ENCODE measurements at regions not wholly inside any gene's neighbourhood (a gene's known extent, or its start where the extent isn't known, plus 50 kb on each side); places are given as distances from the start of the nearest gene placed in this dataset.
A peak's percentile ranks its signal among the peaks of the same experiment; 100 is the strongest.

DNA sequence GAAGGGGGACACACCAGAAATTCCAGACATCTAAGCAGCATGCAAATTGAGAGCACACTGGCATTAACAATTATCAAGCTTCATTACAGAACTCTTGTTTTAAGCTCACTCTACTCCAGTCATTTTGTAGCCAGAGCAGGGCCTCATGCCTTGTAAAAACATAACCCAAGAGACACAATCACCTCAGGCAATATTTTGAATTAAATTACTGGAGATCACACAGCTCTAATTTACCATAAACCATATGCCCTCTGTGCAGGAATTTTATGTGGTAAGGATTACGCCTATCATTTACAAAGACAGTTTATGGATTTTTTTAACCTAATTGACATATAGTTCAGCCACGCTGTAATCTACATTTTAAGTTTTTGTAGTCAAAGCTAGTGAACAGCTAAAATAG is 414.1 kb upstream of the DDI1 start:
- H3K9me3 ChIP-seq (ENCODE audit: control insufficient read depth, low read length), result no peaks in the 10 kb centered on the region
- H3K27ac ChIP-seq (ENCODE audit: low read depth, low read length, severe bottlenecking), result no peak overlapping the region
- no peaks in the 10 kb centered on the region for H3K36me3 ChIP-seq (ENCODE audit: control insufficient read depth, insufficient read depth, low read length)
- peaks cover 24% of the 10 kb centered on the region for H3K4me1 ChIP-seq (ENCODE audit: control insufficient read depth, insufficient read depth, low read length, poor library complexity, severe bottlenecking)
- H3K4me3 ChIP-seq (ENCODE audit: extremely low read depth, insufficient read depth, low read length, poor library complexity, severe bottlenecking), result no peak overlapping the region
- WGBS, 2 experiments (ENCODE audit: insufficient coverage in 2 of 2), result 100% methylated on average over 1 of the region's 2 CpGs; no CpG with 5 or more reads in 1 of the 2 experiments

DNA sequence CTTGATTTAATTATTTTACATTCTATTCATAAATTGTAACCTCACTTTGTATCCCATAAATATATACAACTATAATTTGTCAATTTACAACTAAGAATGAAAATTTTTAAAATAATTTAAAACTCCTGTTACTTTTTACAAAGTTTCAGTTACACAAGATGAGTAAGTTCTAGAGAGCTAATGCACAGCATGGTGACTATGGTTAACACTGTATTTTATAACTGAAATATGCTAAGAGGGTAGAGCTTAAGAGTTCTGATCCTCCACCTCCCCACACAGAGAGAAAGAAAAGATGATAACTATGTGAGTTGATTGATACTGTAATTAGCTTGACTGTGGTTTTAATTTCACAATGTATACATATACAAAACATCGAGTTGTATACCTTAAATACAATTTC is 412.5 kb upstream of the DDI1 start:
- H3K9me3 ChIP-seq (ENCODE audit: control insufficient read depth, low read length), result no peaks in the 10 kb centered on the region
- no CpG with 5 or more reads among the region's 1 CpG for WGBS, 2 experiments (ENCODE audit: insufficient coverage in 2 of 2)
- H3K4me1 ChIP-seq (ENCODE audit: control insufficient read depth, insufficient read depth, low read length, poor library complexity, severe bottlenecking), result peaks cover 24% of the 10 kb centered on the region
- H3K4me3 ChIP-seq (ENCODE audit: extremely low read depth, insufficient read depth, low read length, poor library complexity, severe bottlenecking), result no peak overlapping the region
- no peak overlapping the region for H3K27ac ChIP-seq (ENCODE audit: low read depth, low read length, severe bottlenecking)
- H3K36me3 ChIP-seq (ENCODE audit: control insufficient read depth, insufficient read depth, low read length), result no peaks in the 10 kb centered on the region

DNA sequence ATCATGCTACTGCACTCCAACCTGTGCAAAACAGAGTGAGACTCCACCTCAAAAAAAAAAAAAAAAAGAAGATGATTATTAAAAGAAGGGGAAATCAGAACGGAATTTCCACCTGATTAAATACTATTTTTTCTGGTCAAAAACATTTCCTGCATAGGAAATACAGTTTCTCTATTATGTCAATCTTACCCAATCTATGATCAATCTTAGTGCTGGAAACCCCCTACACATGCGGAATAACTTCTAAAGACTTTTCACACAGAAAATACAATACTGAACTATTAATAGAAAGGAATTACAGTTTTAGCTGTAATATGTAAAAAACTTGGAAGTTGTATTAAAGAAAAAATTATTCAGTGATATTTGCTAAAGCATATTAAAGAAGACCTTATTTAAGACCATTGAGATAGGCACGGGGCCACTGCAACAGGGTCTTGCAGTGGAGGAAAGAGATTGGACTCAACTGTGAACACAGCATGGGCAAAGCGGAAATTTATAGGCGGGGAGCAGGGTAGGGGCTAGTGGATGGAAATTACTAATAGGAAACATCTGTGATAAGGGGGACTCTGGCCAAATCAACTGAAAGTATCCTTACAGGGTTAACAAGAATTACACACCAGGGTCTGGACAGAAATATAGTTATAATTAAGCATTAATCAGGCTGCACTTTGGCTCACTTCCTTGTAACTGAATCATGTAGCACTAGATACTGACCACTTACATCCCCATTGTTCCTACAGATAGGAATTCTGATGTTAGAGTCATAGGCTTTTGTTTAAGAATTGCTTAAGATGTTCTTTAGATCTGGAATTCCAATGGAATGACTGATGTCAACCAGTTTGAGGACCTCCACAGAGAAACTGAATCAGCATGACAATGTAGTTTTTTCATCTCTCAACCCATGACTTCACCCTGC is 411.5 kb upstream of the DDI1 start:
- Histone ChIP-seq H3K4me1 (ENCODE audit: control insufficient read depth, insufficient read depth, low read length, poor library complexity, severe bottlenecking) (peaks cover 24% of the 10 kb centered on the region), H3K27ac (ENCODE audit: low read depth, low read length, severe bottlenecking) (peak overlapping the region; percentile 92), H3K9me3 (ENCODE audit: control insufficient read depth, low read length) (no peaks in the 10 kb centered on the region), H3K4me3 (ENCODE audit: extremely low read depth, insufficient read depth, low read length, poor library complexity, severe bottlenecking) (no peak overlapping the region), H3K36me3 (ENCODE audit: control insufficient read depth, insufficient read depth, low read length) (no peaks in the 10 kb centered on the region)
- 93% methylated on average over 3 of the region's 5 CpGs; no CpG with 5 or more reads in 1 of the 2 experiments for WGBS, 2 experiments (ENCODE audit: insufficient coverage in 2 of 2)

DNA sequence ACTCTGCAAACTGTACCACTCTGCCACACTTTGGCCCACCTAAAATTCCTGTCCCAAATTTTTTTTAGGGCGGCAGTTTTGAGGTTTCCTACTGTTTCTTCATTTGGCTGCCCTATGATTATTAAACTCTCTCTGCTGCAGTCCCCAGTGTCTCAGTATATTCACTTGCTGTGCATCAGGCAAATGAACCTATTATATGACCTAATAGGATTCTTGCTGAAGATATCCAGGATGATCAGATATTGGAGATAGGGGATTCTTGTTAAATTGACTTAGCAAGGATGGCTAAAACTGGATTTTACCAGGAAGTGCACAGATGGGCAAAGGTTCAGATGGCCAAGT is 410.8 kb upstream of the DDI1 start:
- Histone ChIP-seq H3K27ac (ENCODE audit: low read depth, low read length, severe bottlenecking) (peak overlapping the region; percentile 92), H3K9me3 (ENCODE audit: control insufficient read depth, low read length) (no peaks in the 10 kb centered on the region), H3K4me1 (ENCODE audit: control insufficient read depth, insufficient read depth, low read length, poor library complexity, severe bottlenecking) (peaks cover 24% of the 10 kb centered on the region), H3K4me3 (ENCODE audit: extremely low read depth, insufficient read depth, low read length, poor library complexity, severe bottlenecking) (no peak overlapping the region), H3K36me3 (ENCODE audit: control insufficient read depth, insufficient read depth, low read length) (no peaks in the 10 kb centered on the region)
- WGBS, 2 experiments (ENCODE audit: insufficient coverage in 2 of 2), result 43% methylated on average over 1 of the region's 1 CpG; no CpG with 5 or more reads in 1 of the 2 experiments

DNA sequence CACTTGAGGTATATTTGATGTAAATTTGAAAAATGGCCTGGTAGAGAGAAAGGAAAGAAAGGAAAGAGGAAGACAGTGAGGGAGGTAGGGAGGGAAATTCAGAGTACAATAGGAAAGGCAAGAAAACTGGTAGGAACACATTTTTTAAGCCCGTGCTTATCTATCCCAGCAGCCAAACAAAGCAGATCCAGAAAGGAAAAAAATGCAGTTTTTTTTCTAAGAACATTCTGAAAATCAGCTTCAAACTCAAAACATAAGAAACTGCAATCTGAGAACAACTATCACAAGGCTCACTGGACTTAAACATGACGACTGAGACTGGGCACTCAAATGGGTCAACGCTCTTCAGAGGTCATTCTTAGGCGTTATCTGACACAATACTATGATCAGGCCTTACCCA is 408.3 kb upstream of the DDI1 start:
- Histone ChIP-seq H3K36me3 (ENCODE audit: control insufficient read depth, insufficient read depth, low read length) (no peaks in the 10 kb centered on the region), H3K4me3 (ENCODE audit: extremely low read depth, insufficient read depth, low read length, poor library complexity, severe bottlenecking) (no peak overlapping the region), H3K4me1 (ENCODE audit: control insufficient read depth, insufficient read depth, low read length, poor library complexity, severe bottlenecking) (peaks cover 20% of the 10 kb centered on the region), H3K27ac (ENCODE audit: low read depth, low read length, severe bottlenecking) (no peak overlapping the region), H3K9me3 (ENCODE audit: control insufficient read depth, low read length) (no peaks in the 10 kb centered on the region)
- 90 to 93% methylated on average over 3 to 4 of the region's 4 CpGs for WGBS, 2 experiments (ENCODE audit: insufficient coverage in 2 of 2)

DNA sequence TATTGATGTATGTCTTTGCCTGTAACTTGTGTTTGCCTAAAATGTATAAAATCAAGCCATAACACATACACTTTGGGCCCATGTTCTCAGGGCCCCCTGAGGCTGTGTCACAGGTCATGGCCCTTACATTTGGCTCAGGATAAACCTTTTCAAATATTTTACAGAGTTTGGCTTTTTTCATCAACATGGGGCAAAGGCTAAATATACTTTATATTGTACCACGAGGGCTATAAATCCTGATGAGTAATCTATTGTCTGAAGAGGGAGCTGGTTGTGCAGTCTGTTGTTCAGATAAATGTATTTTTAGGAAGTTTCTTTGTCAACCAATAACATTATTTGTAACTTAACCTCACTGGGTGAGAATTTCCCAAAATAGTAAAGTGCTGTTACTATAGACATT is 404.6 kb upstream of the DDI1 start:
- no peaks in the 10 kb centered on the region for H3K9me3 ChIP-seq (ENCODE audit: control insufficient read depth, low read length)
- H3K36me3 ChIP-seq (ENCODE audit: control insufficient read depth, insufficient read depth, low read length), result no peaks in the 10 kb centered on the region
- no peak overlapping the region for H3K27ac ChIP-seq (ENCODE audit: low read depth, low read length, severe bottlenecking)
- no peaks in the 10 kb centered on the region for H3K4me1 ChIP-seq (ENCODE audit: control insufficient read depth, insufficient read depth, low read length, poor library complexity, severe bottlenecking)
- H3K4me3 ChIP-seq (ENCODE audit: extremely low read depth, insufficient read depth, low read length, poor library complexity, severe bottlenecking), result no peak overlapping the region
- WGBS, 2 experiments (ENCODE audit: insufficient coverage in 2 of 2), result no CpG with 5 or more reads among the region's 1 CpG

DNA sequence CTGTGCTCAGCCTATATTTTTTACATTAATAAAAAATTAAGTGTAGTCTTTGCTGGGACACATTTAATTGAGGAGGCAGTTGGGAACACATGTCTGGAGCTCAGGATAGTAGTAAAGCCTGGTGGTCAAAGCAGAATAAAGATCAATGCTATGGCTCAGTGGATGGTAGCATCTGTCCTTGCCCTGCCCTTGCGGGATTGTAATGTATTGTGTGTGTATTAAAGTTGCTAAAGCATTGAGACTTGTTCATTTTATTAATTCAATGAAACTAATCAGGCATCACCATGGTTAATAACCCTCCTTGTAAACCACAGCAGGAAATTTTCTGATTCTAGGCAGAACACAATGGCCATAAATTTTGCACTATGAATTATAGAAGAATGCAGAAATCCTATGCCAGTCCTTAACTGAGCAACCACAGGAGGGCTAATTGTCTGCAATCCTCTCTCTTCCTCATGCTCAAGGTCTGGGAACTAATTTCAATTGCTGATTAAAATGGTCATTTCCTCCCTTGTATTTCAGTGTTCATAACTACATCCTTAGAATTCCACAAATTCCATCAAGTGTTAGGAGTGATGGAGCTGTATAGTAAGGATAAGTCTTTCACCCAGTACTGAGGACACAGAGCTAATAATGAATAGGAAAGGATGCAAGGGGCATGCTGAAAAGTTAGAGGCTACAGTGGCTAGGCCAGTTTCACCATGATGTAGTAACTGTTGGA is 403.2 kb upstream of the DDI1 start:
- no CpG with 5 or more reads among the region's 1 CpG for WGBS, 2 experiments (ENCODE audit: insufficient coverage in 2 of 2)
- Histone ChIP-seq H3K36me3 (ENCODE audit: control insufficient read depth, insufficient read depth, low read length) (no peaks in the 10 kb centered on the region), H3K27ac (ENCODE audit: low read depth, low read length, severe bottlenecking) (no peak overlapping the region), H3K4me1 (ENCODE audit: control insufficient read depth, insufficient read depth, low read length, poor library complexity, severe bottlenecking) (no peaks in the 10 kb centered on the region), H3K9me3 (ENCODE audit: control insufficient read depth, low read length) (no peaks in the 10 kb centered on the region), H3K4me3 (ENCODE audit: extremely low read depth, insufficient read depth, low read length, poor library complexity, severe bottlenecking) (no peak overlapping the region)

DNA sequence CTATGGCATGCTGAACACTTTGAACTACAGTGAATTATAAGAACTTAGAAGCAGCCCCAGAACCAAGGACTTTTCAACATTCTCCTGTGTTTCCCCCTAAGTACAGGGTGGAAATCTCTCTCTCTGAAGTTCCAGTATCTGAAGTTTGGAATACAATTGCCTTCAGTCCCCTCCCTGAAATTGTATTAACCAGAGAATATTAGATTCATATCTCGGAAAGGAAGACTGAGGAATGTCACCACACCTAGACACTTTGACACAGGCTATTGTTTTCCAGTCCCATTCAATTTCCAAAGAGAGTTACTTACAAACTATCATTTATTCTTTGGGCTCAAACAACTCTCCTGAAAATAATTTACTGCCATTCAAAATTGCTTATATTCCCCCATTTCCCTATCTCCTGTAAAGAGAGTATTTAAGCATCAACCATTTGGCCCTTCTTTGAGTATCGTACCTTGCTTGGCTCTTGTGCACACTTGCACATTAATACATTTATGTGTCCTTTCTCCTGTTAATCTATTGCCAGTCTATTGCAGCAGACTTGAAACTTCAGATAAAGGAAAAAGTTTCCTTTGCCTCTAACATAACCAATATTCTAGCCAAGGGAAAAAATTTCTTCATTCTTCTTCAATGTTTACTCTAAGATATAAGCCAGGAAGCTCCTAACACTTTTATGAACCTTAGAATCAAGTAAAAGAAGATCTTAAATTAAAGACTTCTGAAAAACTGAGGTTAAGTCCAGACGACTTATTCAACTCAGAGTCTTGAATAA is 402.4 kb upstream of the DDI1 start:
- Histone ChIP-seq H3K36me3 (ENCODE audit: control insufficient read depth, insufficient read depth, low read length) (no peaks in the 10 kb centered on the region), H3K9me3 (ENCODE audit: control insufficient read depth, low read length) (no peaks in the 10 kb centered on the region), H3K4me3 (ENCODE audit: extremely low read depth, insufficient read depth, low read length, poor library complexity, severe bottlenecking) (no peak overlapping the region), H3K27ac (ENCODE audit: low read depth, low read length, severe bottlenecking) (no peak overlapping the region), H3K4me1 (ENCODE audit: control insufficient read depth, insufficient read depth, low read length, poor library complexity, severe bottlenecking) (no peaks in the 10 kb centered on the region)
- WGBS, 2 experiments (ENCODE audit: insufficient coverage in 2 of 2), result 88 to 89% methylated on average over 2 to 3 of the region's 3 CpGs

DNA sequence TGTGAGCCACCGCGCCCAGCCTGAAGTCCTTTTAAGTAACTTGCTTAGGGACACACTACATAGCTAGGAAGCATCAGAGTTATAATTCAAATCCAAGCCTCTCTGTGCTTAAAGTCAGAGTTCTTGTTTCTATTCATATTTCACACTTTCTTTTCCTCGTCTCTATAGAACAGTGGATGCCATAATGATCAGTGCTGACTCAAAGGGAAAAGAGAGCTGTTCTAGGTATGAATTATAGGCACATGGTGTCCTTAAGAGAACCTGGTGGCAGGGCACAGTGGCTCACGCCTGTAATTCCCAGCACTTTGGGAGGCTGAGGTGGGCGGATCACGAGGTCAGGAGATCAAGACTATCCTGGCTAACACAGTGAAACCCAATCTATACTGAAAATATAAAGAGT is 400.2 kb upstream of the DDI1 start:
- Histone ChIP-seq H3K36me3 (ENCODE audit: control insufficient read depth, insufficient read depth, low read length) (no peaks in the 10 kb centered on the region), H3K9me3 (ENCODE audit: control insufficient read depth, low read length) (no peaks in the 10 kb centered on the region), H3K27ac (ENCODE audit: low read depth, low read length, severe bottlenecking) (no peak overlapping the region), H3K4me3 (ENCODE audit: extremely low read depth, insufficient read depth, low read length, poor library complexity, severe bottlenecking) (no peak overlapping the region), H3K4me1 (ENCODE audit: control insufficient read depth, insufficient read depth, low read length, poor library complexity, severe bottlenecking) (no peaks in the 10 kb centered on the region)
- WGBS, 2 experiments (ENCODE audit: insufficient coverage in 2 of 2), result 60 to 100% methylated on average over 1 to 3 of the region's 6 CpGs

DNA sequence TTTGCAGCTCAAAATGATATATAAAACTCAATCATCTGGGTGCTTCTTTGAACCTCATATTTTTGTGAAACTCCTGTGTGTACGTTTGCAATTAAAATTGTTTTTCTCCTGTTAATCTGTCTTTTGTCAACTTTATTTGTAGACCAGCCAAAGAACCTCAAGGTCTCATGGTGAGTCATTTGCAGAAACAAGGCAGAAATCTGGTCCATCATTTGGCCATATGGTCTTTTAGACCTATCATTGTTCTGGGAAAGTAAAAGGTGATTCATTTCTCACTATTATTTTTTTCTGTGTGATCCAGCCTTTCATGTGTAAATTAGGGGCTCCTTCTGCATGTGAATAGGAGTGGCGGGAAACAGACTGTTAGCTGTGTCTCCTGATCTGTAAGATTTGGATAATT is 399.1 kb upstream of the DDI1 start:
- no peak overlapping the region for H3K27ac ChIP-seq (ENCODE audit: low read depth, low read length, severe bottlenecking)
- H3K4me3 ChIP-seq (ENCODE audit: extremely low read depth, insufficient read depth, low read length, poor library complexity, severe bottlenecking), result no peak overlapping the region
- 100% methylated on average over 1 of the region's 2 CpGs; no CpG with 5 or more reads in 1 of the 2 experiments for WGBS, 2 experiments (ENCODE audit: insufficient coverage in 2 of 2)
- no peaks in the 10 kb centered on the region for H3K36me3 ChIP-seq (ENCODE audit: control insufficient read depth, insufficient read depth, low read length)
- H3K9me3 ChIP-seq (ENCODE audit: control insufficient read depth, low read length), result no peaks in the 10 kb centered on the region
- no peaks in the 10 kb centered on the region for H3K4me1 ChIP-seq (ENCODE audit: control insufficient read depth, insufficient read depth, low read length, poor library complexity, severe bottlenecking)

Data from mesodermal cell (in vitro differentiated cells).